ENCODE measurements at regions not wholly inside any gene's neighbourhood (a gene's known extent, or its start where the extent isn't known, plus 50 kb on each side); places are given as distances from the start of the nearest gene placed in this dataset.

DNA sequence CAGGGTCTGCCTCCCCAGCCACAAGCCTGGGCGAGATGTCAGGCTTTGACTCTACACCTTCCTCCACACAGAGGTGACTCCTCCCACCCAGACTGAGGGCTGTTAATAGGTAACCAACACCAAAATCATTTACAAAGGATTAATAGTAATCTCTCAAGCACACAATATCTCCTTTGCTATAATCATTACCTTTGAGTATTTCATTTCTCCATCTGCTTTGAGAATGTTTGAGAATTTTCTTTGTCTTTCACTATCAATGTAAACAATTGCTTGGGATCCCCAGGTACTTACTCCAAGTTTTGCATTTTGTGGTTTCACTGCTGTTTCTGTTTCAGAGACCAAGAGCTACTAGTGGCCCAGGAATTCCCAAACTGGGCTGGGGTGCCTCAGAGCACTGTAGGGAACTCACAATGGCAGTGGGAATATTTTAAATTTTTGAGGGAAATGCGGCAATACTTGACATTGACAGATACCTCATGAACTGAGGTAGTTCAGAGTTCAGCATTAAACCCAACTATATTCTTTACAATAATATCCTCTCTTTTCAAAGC is 166.4 kb upstream of the MGAT5 start:
- RAD21 ChIA-PET (ENCODE audit: unreplicated experiment): interaction anchor here (1.1 kb wide), 1 partner anchor 156 kb away, joined by 3 read pairs; no protein-coding TSS in a partner anchor
- TF ChIP-seq, protein P1, sequence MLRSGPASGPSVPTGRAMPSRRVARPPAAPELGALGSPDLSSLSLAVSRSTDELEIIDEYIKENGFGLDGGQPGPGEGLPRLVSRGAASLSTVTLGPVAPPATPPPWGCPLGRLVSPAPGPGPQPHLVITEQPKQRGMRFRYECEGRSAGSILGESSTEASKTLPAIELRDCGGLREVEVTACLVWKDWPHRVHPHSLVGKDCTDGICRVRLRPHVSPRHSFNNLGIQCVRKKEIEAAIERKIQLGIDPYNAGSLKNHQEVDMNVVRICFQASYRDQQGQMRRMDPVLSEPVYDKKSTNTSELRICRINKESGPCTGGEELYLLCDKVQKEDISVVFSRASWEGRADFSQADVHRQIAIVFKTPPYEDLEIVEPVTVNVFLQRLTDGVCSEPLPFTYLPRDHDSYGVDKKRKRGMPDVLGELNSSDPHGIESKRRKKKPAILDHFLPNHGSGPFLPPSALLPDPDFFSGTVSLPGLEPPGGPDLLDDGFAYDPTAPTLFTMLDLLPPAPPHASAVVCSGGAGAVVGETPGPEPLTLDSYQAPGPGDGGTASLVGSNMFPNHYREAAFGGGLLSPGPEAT (IDR thresholded peaks at IDR 0.05; ENCODE audit: low read depth): 0 out of 2 replicates have a peak, but pooled peaks have one; percentile 32
- TF ChIP-seq CBX3 (IDR thresholded peaks at IDR 0.05; ENCODE audit: borderline replicate concordance, low read depth) (no peak), IKZF1 (conservative IDR thresholded peaks at IDR 0.05) (peak; percentile 65), IKZF2 (IDR thresholded peaks at IDR 0.05) (peak; percentile 56 to 77; a peak in 3 of 4 replicates)
- in situ Hi-C loops (cut with MboI) (no loop called here), intact Hi-C loops (cut with micrococcal nuclease; ENCODE audit: unreplicated experiment) (no loop called here)
- no TSS peak for BruUV-seq (replicated peaks)
- Histone ChIP-seq H3K4me1 (ENCODE audit: control insufficient read depth, insufficient read depth, low read length) (no peaks in the 10 kb centered on the region), H4K20me1 (ENCODE audit: control insufficient read depth, insufficient read depth) (no peaks in the 10 kb centered on the region), H3K9me3 (replicated peaks; ENCODE audit: control insufficient read depth, insufficient read depth, low read length) (no peaks in the 10 kb centered on the region), H3K79me2 (ENCODE audit: control insufficient read depth, insufficient read depth, low read length) (no peaks in the 10 kb centered on the region), H3K4me3 (no peak overlapping the region), H3K4me2 (ENCODE audit: control insufficient read depth, insufficient read depth) (no peak overlapping the region), H3K27ac (ENCODE audit: control insufficient read depth, insufficient read depth) (no peak overlapping the region), H3K27me3 (replicated peaks in 1 of 2; ENCODE audit: control insufficient read depth in 2 of 2, insufficient read depth in 2 of 2, low read length in 1 of 2) (no peaks in the 10 kb centered on the region), H3K36me3 (ENCODE audit: control insufficient read depth in 2 of 2, insufficient read depth in 2 of 2, low read length in 1 of 2) (no peaks in the 10 kb centered on the region), H3K9ac (ENCODE audit: control insufficient read depth, insufficient read depth, low read length) (no peak overlapping the region), H2AFZ (ENCODE audit: control insufficient read depth, low read depth, low read length) (no peak overlapping the region)
- SMC1A ChIA-PET (ENCODE audit: uncharacterized antibody, unreplicated experiment): interaction anchor here (0.8 kb wide), 1 partner anchor 30 kb away, joined by 3 read pairs; no protein-coding TSS in a partner anchor
- WGBS (ENCODE audit: insufficient coverage, insufficient replicate concordance, low lambda C conversion rate, missing lambda C conversion rate): 50% methylated on average over 2 of the region's 2 CpGs
- CTCF ChIA-PET: interaction anchor here (1.0 kb wide), 1 partner anchor 203 kb away, joined by 3 read pairs; no protein-coding TSS in a partner anchor
- POLR2A ChIA-PET: no interaction called here
- ATAC-seq (peak; percentile 86), FAIRE-seq (no peak), DNase-seq (ENCODE audit: low read depth, low spot score) (no peak)

DNA sequence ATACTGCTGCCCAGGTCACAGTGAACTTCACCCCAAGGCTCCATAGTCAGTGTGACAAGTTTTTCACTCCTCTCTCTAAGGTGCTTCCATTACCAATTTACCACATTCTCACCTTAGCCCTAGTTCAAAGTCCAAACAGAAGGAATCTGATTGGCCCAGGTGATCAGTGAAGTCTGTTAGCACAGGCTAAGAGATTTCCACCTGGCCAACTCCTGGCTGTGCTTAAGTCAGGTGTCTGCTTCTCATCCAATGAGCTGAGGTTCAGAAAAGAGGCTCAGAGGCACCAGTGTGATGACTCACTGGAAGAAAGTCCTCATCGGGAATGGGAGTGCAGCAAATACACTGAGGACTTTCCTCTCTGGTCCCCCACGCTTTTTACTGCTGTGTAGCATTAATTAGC is 164.4 kb upstream of the MGAT5 start:
- 0% methylated on average over 2 of the region's 2 CpGs for WGBS (ENCODE audit: insufficient coverage, insufficient replicate concordance, low lambda C conversion rate, missing lambda C conversion rate)
- no peaks in the 10 kb centered on the region for H3K4me1 ChIP-seq (ENCODE audit: control insufficient read depth, insufficient read depth, low read length)
- H3K36me3 ChIP-seq (ENCODE audit: control insufficient read depth in 2 of 2, insufficient read depth in 2 of 2, low read length in 1 of 2): no peaks in the 10 kb centered on the region
- BruUV-seq (replicated peaks): no TSS peak
- ChIA-PET CTCF (interaction anchor here (1.1 kb wide), 1 partner anchor 322 kb away, joined by 3 read pairs; no protein-coding TSS in a partner anchor), POLR2A (no interaction called here), SMC1A (ENCODE audit: uncharacterized antibody, unreplicated experiment) (interaction anchor here (0.8 to 1.4 kb wide), 2 partner anchors 12 to 334 kb away, joined by 3 read pairs; no protein-coding TSS in a partner anchor), RAD21 (ENCODE audit: unreplicated experiment) (interaction anchor here (1.0 to 1.2 kb wide), 2 partner anchors 13 to 203 kb away, joined by 3 to 4 read pairs; no protein-coding TSS in a partner anchor)
- FAIRE-seq (no peak), ATAC-seq (peak; percentile 51), DNase-seq (ENCODE audit: low read depth, low spot score) (no peak)
- H3K4me3 ChIP-seq: no peak overlapping the region
- intact Hi-C loops (cut with micrococcal nuclease; ENCODE audit: unreplicated experiment): no loop called here
- H4K20me1 ChIP-seq (ENCODE audit: control insufficient read depth, insufficient read depth): no peaks in the 10 kb centered on the region
- H3K4me2 ChIP-seq (ENCODE audit: control insufficient read depth, insufficient read depth): no peak overlapping the region
- H3K27me3 ChIP-seq (replicated peaks in 1 of 2; ENCODE audit: control insufficient read depth in 2 of 2, insufficient read depth in 2 of 2, low read length in 1 of 2): no peaks in the 10 kb centered on the region
- no peaks in the 10 kb centered on the region for H3K9me3 ChIP-seq (replicated peaks; ENCODE audit: control insufficient read depth, insufficient read depth, low read length)
- H3K79me2 ChIP-seq (ENCODE audit: control insufficient read depth, insufficient read depth, low read length): no peaks in the 10 kb centered on the region
- in situ Hi-C loops (cut with MboI): no loop called here
- no peak overlapping the region for H3K9ac ChIP-seq (ENCODE audit: control insufficient read depth, insufficient read depth, low read length)
- H3K27ac ChIP-seq (ENCODE audit: control insufficient read depth, insufficient read depth): no peak overlapping the region
- no peak overlapping the region for H2AFZ ChIP-seq (ENCODE audit: control insufficient read depth, low read depth, low read length)
- TF ChIP-seq, protein P2, sequence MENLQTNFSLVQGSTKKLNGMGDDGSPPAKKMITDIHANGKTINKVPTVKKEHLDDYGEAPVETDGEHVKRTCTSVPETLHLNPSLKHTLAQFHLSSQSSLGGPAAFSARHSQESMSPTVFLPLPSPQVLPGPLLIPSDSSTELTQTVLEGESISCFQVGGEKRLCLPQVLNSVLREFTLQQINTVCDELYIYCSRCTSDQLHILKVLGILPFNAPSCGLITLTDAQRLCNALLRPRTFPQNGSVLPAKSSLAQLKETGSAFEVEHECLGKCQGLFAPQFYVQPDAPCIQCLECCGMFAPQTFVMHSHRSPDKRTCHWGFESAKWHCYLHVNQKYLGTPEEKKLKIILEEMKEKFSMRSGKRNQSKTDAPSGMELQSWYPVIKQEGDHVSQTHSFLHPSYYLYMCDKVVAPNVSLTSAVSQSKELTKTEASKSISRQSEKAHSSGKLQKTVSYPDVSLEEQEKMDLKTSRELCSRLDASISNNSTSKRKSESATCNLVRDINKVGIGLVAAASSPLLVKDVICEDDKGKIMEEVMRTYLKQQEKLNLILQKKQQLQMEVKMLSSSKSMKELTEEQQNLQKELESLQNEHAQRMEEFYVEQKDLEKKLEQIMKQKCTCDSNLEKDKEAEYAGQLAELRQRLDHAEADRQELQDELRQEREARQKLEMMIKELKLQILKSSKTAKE (IDR thresholded peaks at IDR 0.05; ENCODE audit: low read depth, poor library complexity, severe bottlenecking): no peak
- TF ChIP-seq YBX1 (IDR thresholded peaks at IDR 0.05) (no peak), ZNF217 (IDR thresholded peaks at IDR 0.05) (no peak), RB1 (IDR thresholded peaks at IDR 0.05; ENCODE audit: borderline replicate concordance) (no peak), NR2F1 (conservative IDR thresholded peaks at IDR 0.05) (no peak), LARP7 (IDR thresholded peaks at IDR 0.05) (no peak), MTA3 (IDR thresholded peaks at IDR 0.05; ENCODE audit: borderline replicate concordance, low read length) (no peak), SREBF1 (IDR thresholded peaks at IDR 0.05; ENCODE audit: low read length) (no peak), DPF2 (IDR thresholded peaks at IDR 0.05) (no peak), ETV6 (conservative IDR thresholded peaks at IDR 0.05 in 1 of 2, IDR thresholded peaks at IDR 0.05 in 1 of 2; ENCODE audit: borderline replicate concordance in 1 of 2, low read depth in 1 of 2) (no peak)

Measured in GM12878 (cell line).